H1 (cell line): ENCODE measurements at regions not wholly inside any gene's neighbourhood (a gene's known extent, or its start where the extent isn't known, plus 50 kb on each side); places are given as distances from the start of the nearest gene placed in this dataset.

Experiments used
- CTCF ChIA-PET: fragments of 300-600 bp; sonication (Branson Sonifier 250); formaldehyde crosslinking; loops from one replicate; lab custom pipeline; 2021; ENCODE audit not compliant: partially characterized antibody; lab: Charles Lee
- POLR2A ChIA-PET: fragments of 300-600 bp; sonication (Branson Sonifier 250); formaldehyde crosslinking; loops from one replicate; lab custom pipeline; 2021; ENCODE audit warnings: inconsistent platforms; ENCODE audit not compliant: partially characterized antibody; lab: Charles Lee
- DNase-seq, 2 experiments: peaks; one replicate each; pipeline versions ENCODE4 v3.0.0 to v3.0.0-alpha.2; 2010 to 2022; ENCODE audit warnings: low spot score in 2 of 2, low read depth in 1 of 2, mixed read lengths in 1 of 2
- FAIRE-seq: peaks from 2 replicates; lab custom pipeline; 2011; peaks lifted over from hg19 to GRCh38; lab: Jason Lieb, UNC
- H2AFZ ChIP-seq: 2 replicates; pipeline ENCODE4 v1.8.1; 2012; ENCODE audit warnings: low read length, inconsistent platforms
- H2AK5ac ChIP-seq: 2 replicates; pipeline ENCODE4 v1.6.1; 2013; ENCODE audit warnings: low read depth, low read length
- H2BK120ac ChIP-seq: replicated peaks from 2 replicates; pipeline ENCODE3; 2013; ENCODE audit warnings: low read depth, low read length, inconsistent platforms
- H2BK12ac ChIP-seq: 2 replicates; pipeline ENCODE4 v1.6.1; 2013; ENCODE audit warnings: low read depth, low read length
- H2BK15ac ChIP-seq: 2 replicates; pipeline ENCODE4 v1.6.1; 2013; ENCODE audit warnings: low read length
- H2BK20ac ChIP-seq: 2 replicates; pipeline ENCODE4 v1.6.1; 2013; ENCODE audit warnings: low read length
- H2BK5ac ChIP-seq: 2 replicates; pipeline ENCODE4 v1.6.1; 2013; ENCODE audit warnings: low read depth, low read length
- H3K14ac ChIP-seq: 2 replicates; pipeline ENCODE4 v1.6.1; 2013; ENCODE audit warnings: inconsistent platforms; ENCODE audit not compliant: insufficient read length
- H3K18ac ChIP-seq: 2 replicates; pipeline ENCODE4 v1.6.1; 2013; ENCODE audit warnings: low read length; ENCODE audit errors: extremely low read depth
- H3K23ac ChIP-seq: 2 replicates; pipeline ENCODE4 v1.6.1; 2013; ENCODE audit warnings: inconsistent platforms; ENCODE audit not compliant: insufficient read length
- H3K23me2 ChIP-seq: 2 replicates; pipeline ENCODE4 v1.6.1; 2013; ENCODE audit warnings: low read depth, low read length
- H3K27ac ChIP-seq: 2 replicates; pipeline ENCODE4 v1.6.1; 2011; ENCODE audit warnings: low read depth, low read length, inconsistent platforms
- H3K27me3 ChIP-seq, 4 experiments: replicated peaks in 1 of 4; 1 replicate in 1 of 4; 2 replicates in 3 of 4; pipeline versions ENCODE4 v1.6.1 to v1.8.1; 2011 to 2013; ENCODE audit warnings: low read length in 3 of 4, mild to moderate bottlenecking in 3 of 4, inconsistent platforms in 2 of 4, mixed read lengths in 2 of 4, moderate library complexity in 1 of 4; ENCODE audit not compliant: control insufficient read depth in 3 of 4, insufficient read depth in 3 of 4; ENCODE audit errors: extremely low read depth in 1 of 4
- H3K36me3 ChIP-seq, 4 experiments: 2 replicates each; pipeline versions ENCODE4 v1.6.1 to v1.8.1; 2011 to 2013; ENCODE audit warnings: mild to moderate bottlenecking in 4 of 4, low read length in 3 of 4, moderate library complexity in 2 of 4, control low read depth in 1 of 4, inconsistent platforms in 1 of 4; ENCODE audit not compliant: insufficient read depth in 4 of 4, control insufficient read depth in 2 of 4
- H3K4ac ChIP-seq: replicated peaks from 2 replicates; pipeline ENCODE3; 2013; ENCODE audit warnings: low read length, low read depth, mixed read lengths, inconsistent platforms; ENCODE audit not compliant: insufficient read length
- H3K4me1 ChIP-seq, 4 experiments: replicated peaks in 1 of 4; 1 replicate in 1 of 4; 2 replicates in 3 of 4; pipeline versions ENCODE4 v1.6.1 to v1.8.1; 2011 to 2013; ENCODE audit warnings: low read length in 3 of 4, inconsistent platforms in 2 of 4, mixed read lengths in 1 of 4; ENCODE audit not compliant: insufficient read depth in 4 of 4, control insufficient read depth in 3 of 4
- H3K4me2 ChIP-seq, 2 experiments: 2 replicates each; pipeline versions ENCODE4 v1.6.1 to v1.8.1; 2011 to 2013; ENCODE audit warnings: low read depth in 2 of 2, low read length in 2 of 2, control low read depth in 1 of 2, inconsistent platforms in 1 of 2, mild to moderate bottlenecking in 1 of 2; ENCODE audit not compliant: insufficient read depth in 1 of 2
- H3K4me3 ChIP-seq, 4 experiments: fragments of 200-600, 300-600 bp in 1 of 4; sonication (generic), shearing (Covaris generic), sonication (Bioruptor Twin) in 1 of 4; 2 replicates each; pipeline versions ENCODE4 v1.5.1 to v1.8.1; 2011 to 2016; ENCODE audit warnings: low read length in 4 of 4, low read depth in 3 of 4, control low read depth in 2 of 4, inconsistent platforms in 2 of 4, mild to moderate bottlenecking in 2 of 4, mixed read lengths in 1 of 4, moderate library complexity in 1 of 4; ENCODE audit not compliant: insufficient read depth in 2 of 4; ENCODE audit errors: extremely low read depth in 1 of 4
- H3K56ac ChIP-seq: replicated peaks from 2 replicates; pipeline ENCODE3; 2013; ENCODE audit warnings: low read depth, mild to moderate bottlenecking, mixed read lengths, low read length, inconsistent platforms; ENCODE audit not compliant: insufficient read length
- H3K79me1 ChIP-seq: 2 replicates; pipeline ENCODE4 v1.6.1; 2013; ENCODE audit warnings: low read depth, low read length, control low read depth
- H3K79me2 ChIP-seq, 2 experiments: 2 replicates each; pipeline versions ENCODE4 v1.6.1 to v1.8.1; 2012 to 2013; ENCODE audit warnings: low read length in 2 of 2, mild to moderate bottlenecking in 2 of 2, inconsistent platforms in 1 of 2; ENCODE audit not compliant: insufficient read depth in 2 of 2, control insufficient read depth in 1 of 2
- H3K9ac ChIP-seq, 4 experiments: replicated peaks in 1 of 4; 1 replicate in 1 of 4; 2 replicates in 3 of 4; pipeline versions ENCODE4 v1.6.1 to v1.8.1; 2011 to 2013; ENCODE audit warnings: low read depth in 3 of 4, low read length in 3 of 4, control low read depth in 2 of 4, mild to moderate bottlenecking in 2 of 4, moderate library complexity in 2 of 4, inconsistent platforms in 1 of 4; ENCODE audit errors: extremely low read depth in 1 of 4
- H3K9me3 ChIP-seq, 2 experiments: 2 replicates each; pipeline versions ENCODE4 v1.6.1 to v1.8.1; 2012 to 2013; ENCODE audit warnings: mild to moderate bottlenecking in 2 of 2, moderate library complexity in 2 of 2, control low read depth in 1 of 2, inconsistent platforms in 1 of 2, low read depth in 1 of 2, low read length in 1 of 2, mixed read lengths in 1 of 2; ENCODE audit not compliant: insufficient read depth in 2 of 2
- H4K20me1 ChIP-seq, 2 experiments: replicated peaks in 1 of 2; 2 replicates each; pipeline versions ENCODE3 to v1.8.1; 2011 to 2013; ENCODE audit warnings: inconsistent platforms in 2 of 2, low read length in 2 of 2, mild to moderate bottlenecking in 1 of 2; ENCODE audit not compliant: insufficient read depth in 2 of 2, control insufficient read depth in 1 of 2
- H4K5ac ChIP-seq: 2 replicates; pipeline ENCODE4 v1.6.1; 2013; ENCODE audit warnings: low read length, low read depth, mixed read lengths, inconsistent platforms; ENCODE audit not compliant: insufficient read length
- H4K8ac ChIP-seq: 2 replicates; pipeline ENCODE4 v1.8.0; 2013; ENCODE audit warnings: mild to moderate bottlenecking, moderate library complexity, low read length, inconsistent platforms; ENCODE audit not compliant: insufficient read depth; ENCODE audit errors: extremely low read depth
- H4K91ac ChIP-seq: replicated peaks from 2 replicates; pipeline ENCODE3; 2013; ENCODE audit warnings: low read length, mixed read lengths, inconsistent platforms; ENCODE audit not compliant: insufficient read length
- ASH2L ChIP-seq: fragments of 200-600, 300-600 bp; sonication (generic); IDR thresholded peaks from one replicate; pipeline ENCODE4 v1.7.1; 2017; ENCODE audit warnings: low read length
- WGBS, 2 experiments: shearing (Covaris generic) in 1 of 2; methylation state at CpG; one replicate each; pipeline versions ENCODE4 v1.1.6 to v1.1.7; 2013 to 2015; ENCODE audit warnings: low lambda C conversion rate in 2 of 2, mixed read lengths in 2 of 2, inconsistent platforms in 1 of 2, low coverage in 1 of 2, missing lambda C conversion rate in 1 of 2; ENCODE audit not compliant: insufficient replicate concordance in 2 of 2, insufficient coverage in 1 of 2, insufficient read length in 1 of 2; ENCODE audit errors: extremely low coverage in 1 of 2, missing lambda C conversion rate in 1 of 2; 5-methylcytosine and 5-hydroxymethylcytosine counted together

GRCh38 chr4:3827616-3828492 is 61.7 kb downstream of the ADRA2C start:
- H4K8ac ChIP-seq = no peak overlapping the region; the same call in 1 of the 2 replicates
- no peak overlapping the region for H2BK5ac ChIP-seq
- no peak overlapping the region for H3K23ac ChIP-seq
- H2BK15ac ChIP-seq = no peak overlapping the region
- no peak overlapping the region for H2BK12ac ChIP-seq
- H3K14ac ChIP-seq = no peak overlapping the region
- H3K4me3 ChIP-seq = no peak overlapping the region
- FAIRE-seq (no peak), DNase-seq (no peak)
- no peak overlapping the region for H3K4me2 ChIP-seq
- H3K27me3 ChIP-seq = no peaks in the 10 kb centered on the region; a peak in 1 of 7 replicates
- CTCF ChIA-PET = interaction anchor here (0.9 to 9.1 kb wide), 6 partner anchors 35 to 99 kb away, joined by 3 to 37 read pairs (median 4); no protein-coding TSS in a partner anchor
- H4K91ac ChIP-seq = no peak overlapping the region
- no peak for TF ChIP-seq ASH2L
- H3K18ac ChIP-seq = peak overlapping the region; percentile 60; the same call in 1 of the 2 replicates
- H3K9ac ChIP-seq = no peak overlapping the region
- no peak overlapping the region for H2AFZ ChIP-seq
- no peaks in the 10 kb centered on the region for H3K9me3 ChIP-seq
- no peak overlapping the region; the same call in 1 of the 2 replicates for H3K27ac ChIP-seq
- no peak overlapping the region for H3K56ac ChIP-seq
- peaks cover 0 to 23% (median 19%) of the 10 kb centered on the region in 4 experiments; a peak in 6 of 7 replicates for H3K4me1 ChIP-seq
- WGBS, 2 experiments = 80% methylated on average over 19 of the region's 24 CpGs; no CpG with 5 or more reads in 1 of the 2 experiments
- no peaks in the 10 kb centered on the region for H3K79me1 ChIP-seq
- POLR2A ChIA-PET = interaction anchor here (1.6 kb wide), 1 partner anchor 8 kb away, joined by 4 read pairs; no protein-coding TSS in a partner anchor
- H2BK120ac ChIP-seq = no peak overlapping the region
- no peak overlapping the region for H2AK5ac ChIP-seq
- no peaks in the 10 kb centered on the region for H4K20me1 ChIP-seq
- H3K23me2 ChIP-seq = no peaks in the 10 kb centered on the region; the same call in 1 of the 2 replicates
- 0 out of 2 replicates have a peak overlapping the region, but pooled peaks have one; percentile 18 for H2BK20ac ChIP-seq
- H3K4ac ChIP-seq = no peak overlapping the region
- H3K79me2 ChIP-seq = no peaks in the 10 kb centered on the region
- no peaks in the 10 kb centered on the region for H3K36me3 ChIP-seq
- no peak overlapping the region for H4K5ac ChIP-seq
